Stimulated activated CD4-positive, alpha-beta T cell treated with anti-CD3 and anti-CD28 coated beads, Interleukin-1b, Interleukin-23, amount 100 ng/mL, for 24 hours (primary cell): ENCODE measurements at regions not wholly inside any gene's neighbourhood (a gene's known extent, or its start where the extent isn't known, plus 50 kb on each side); places are given as distances from the start of the nearest gene placed in this dataset.

Source experiments
- DNase-seq, 4 experiments: peaks; one replicate each; pipeline ENCODE4 v3.0.0-alpha.2; 2020; ENCODE audit warnings: low read depth in 4 of 4, low spot score in 1 of 4

- no peak for DNase-seq
These were observed 445.3 kb upstream of the CCL2 start for GRCh38 chr17:33809748-33810147.

GRCh38 chr17:33811004-33811760 is 443.9 kb upstream of the CCL2 start:
- DNase-seq = no peak

- DNase-seq = no peak
These were observed 443.0 kb upstream of the CCL2 start for GRCh38 chr17:33811984-33812577.

DNA sequence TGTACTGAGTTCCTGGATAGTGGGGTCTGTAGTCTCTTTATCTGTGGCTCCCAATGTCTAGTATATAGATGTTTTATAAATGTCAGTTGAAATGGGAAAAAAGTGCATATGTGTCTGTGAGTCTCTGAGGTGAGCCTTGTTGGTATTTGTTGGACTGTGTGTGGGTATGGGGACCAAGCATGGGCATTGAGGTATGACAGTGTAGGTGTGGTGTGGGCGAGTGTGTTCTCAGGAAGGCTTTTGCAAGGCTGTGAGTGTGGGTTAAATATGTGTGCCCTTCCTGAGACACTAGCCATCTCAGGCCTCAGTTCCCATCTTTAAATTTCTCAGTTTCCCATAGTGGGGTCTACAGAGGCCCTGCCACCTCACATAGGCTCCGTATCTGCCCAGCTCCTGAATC is 440.2 kb upstream of the CCL2 start:
- no peak for DNase-seq

- DNase-seq = no peak
These were observed 439.0 kb upstream of the CCL2 start for GRCh38 chr17:33816036-33816435.

DNA sequence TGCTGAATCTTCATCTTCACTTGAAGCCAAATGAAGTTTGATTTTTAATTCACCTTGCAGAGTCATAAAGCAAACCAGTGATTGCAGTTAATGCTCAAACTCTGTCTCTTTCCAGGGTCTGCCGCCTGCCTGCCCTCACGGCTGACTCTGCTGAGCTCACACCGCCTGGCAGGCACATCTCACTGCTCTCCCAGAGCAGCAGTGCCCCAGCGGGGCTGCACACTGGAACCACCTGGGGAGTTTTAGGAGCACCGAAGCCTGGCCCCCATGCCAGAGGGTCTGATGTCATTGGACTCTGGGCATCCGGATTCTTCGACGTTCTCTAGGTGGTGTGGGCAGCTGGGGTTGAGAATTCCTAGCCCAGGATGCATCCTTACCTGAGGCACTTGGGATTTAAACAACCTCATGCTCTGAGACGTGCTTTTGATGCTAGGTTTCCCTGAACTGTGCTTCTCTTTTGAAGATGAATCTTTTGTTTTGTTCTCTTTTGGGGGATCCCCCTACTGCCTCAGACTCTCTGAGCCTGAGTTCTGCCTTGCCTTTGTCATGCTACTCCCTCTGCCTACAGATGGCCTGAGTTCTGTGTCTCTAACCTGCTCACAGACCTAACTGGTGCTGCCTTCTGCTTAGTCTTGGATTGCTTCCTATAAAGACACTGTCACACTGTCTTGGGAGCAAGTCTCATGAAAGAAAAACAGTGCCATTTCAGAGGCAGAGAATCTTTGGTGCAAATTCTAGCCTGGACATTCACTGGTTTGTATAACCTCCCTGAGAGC is 438.1 kb upstream of the CCL2 start:
- DNase-seq = no peak

GRCh38 chr17:33819539-33819938 is 435.5 kb upstream of the CCL2 start:
- no peak for DNase-seq

DNA sequence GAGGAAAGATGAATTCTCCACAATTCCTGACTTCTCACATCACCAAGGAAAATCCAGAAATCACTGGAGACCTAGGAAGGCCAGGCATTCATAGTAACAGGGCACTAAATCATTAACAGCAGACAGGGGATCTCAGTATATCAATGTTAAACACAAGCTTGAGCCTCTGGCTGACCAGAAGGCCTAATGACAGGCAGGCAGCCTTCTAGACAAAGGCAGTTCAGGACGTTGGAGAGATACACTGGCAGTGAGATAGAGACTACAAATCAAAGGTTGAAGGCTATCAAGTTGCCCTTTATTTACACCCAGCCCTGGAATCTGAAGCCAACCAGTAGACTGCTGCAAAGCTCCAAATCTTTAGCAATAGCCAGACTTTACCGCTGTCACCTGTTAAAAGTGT is 422.8 kb upstream of the CCL2 start:
- DNase-seq = no peak

GRCh38 chr17:33837281-33837680 is 417.8 kb upstream of the CCL2 start:
- DNase-seq = no peak

GRCh38 chr17:33838281-33838680 is 416.8 kb upstream of the CCL2 start:
- DNase-seq = no peak

DNA sequence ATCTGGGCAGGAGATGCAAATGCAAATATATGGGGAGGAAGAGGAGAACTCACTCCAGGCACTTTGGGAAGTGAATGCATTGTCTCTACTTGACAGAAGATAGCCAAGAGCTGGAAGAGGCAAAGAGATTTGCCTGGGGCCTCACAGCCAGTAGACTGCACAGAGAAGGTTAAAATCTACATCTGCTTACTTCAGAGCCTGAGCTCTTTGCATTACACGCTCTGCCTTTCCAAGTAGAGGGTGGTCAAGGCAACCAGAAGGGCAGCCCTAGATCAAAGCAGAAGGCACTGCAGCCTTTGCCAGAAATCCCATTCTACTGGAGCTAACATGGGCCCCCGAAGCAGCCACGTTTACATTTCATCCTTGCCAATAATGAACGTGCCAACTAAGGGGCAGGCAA is 407.2 kb upstream of the CCL2 start:
- no peak for DNase-seq

DNA sequence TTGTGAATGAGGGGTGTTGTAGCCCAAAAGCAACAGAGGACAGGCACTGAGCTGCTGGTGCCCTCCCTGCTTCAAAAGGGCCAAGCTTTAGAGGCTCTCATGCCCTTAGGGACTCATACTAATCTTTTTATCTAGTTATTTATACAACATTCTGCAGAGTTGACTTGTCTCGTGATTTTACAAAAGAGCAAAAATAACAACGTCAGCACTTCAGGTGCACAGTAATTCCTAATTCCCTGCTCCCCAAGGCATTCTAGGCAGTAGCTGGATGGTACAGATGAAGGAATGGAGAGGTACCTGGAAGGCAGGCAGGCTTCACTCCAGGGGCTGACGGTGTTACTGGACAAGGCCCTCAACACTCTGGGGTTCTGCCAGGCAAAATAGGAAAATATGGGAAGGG is 406.7 kb upstream of the CCL2 start:
- DNase-seq = no peak

- DNase-seq = no peak
These were observed 400.5 kb upstream of the CCL2 start for GRCh38 chr17:33854596-33854995.

- no peak for DNase-seq
These were observed 397.0 kb upstream of the CCL2 start for GRCh38 chr17:33858121-33858520.

DNA sequence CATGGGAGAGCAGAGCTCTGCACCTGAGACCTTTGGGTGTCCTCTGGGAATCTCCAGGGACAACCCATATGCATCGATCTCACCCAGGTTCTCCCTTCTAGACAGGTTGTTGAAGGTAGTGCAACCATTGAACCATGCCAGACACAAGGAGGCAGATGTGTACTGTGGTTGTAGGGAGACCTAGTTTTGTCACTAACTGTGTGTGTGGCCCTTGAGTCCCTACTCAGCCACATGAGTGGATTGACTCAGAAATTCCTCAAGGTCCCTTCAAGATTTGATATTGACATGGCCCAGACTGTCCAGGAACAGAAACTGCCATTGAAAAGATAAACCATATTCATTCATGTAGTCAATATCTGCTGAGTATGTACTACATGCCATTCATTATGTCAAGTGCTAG is 396.4 kb upstream of the CCL2 start:
- no peak for DNase-seq

- no peak for DNase-seq
These were observed 392.1 kb upstream of the CCL2 start for GRCh38 chr17:33862772-33863602.

GRCh38 chr17:33864758-33865229 is 390.3 kb upstream of the CCL2 start:
- DNase-seq = no peak

DNA sequence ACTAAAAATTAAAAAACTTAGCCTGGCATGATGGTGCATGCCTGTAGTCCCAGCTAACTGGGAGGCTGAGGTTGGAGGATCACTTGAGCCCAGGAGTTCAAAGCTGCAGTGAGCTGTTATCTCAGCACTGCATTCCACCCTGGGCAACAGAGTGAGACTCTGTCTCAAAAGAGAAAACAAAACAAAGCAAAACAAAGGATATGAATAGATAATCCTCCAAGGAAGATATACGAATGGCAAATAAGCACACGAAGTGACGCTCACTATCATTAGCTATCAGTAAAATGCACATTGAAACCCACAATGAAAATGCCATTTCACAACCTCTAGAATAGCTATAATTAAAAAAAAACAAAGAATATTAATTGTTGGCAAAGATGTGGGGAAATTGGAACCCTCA is 386.2 kb upstream of the CCL2 start:
- DNase-seq = no peak

DNA sequence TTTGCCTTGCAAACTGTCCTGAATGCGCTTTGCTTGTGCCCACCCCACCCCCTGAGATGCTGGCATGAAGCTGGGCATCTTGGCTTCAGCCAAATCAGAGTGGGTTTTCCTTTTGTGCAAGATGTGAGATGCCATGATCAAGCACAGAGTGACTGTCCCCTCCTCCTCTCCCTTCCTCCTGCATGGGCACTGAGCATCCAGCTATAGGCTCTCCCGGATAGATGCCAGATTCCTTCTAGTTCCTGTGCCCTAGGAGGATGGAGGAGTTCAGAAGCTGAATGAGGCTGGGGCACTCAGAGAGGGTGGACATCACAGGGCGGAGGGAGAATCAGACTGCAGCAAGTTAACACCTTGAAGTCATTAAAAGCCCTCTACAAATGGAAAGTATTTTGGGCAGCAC is 384.1 kb upstream of the CCL2 start:
- DNase-seq = no peak

DNA sequence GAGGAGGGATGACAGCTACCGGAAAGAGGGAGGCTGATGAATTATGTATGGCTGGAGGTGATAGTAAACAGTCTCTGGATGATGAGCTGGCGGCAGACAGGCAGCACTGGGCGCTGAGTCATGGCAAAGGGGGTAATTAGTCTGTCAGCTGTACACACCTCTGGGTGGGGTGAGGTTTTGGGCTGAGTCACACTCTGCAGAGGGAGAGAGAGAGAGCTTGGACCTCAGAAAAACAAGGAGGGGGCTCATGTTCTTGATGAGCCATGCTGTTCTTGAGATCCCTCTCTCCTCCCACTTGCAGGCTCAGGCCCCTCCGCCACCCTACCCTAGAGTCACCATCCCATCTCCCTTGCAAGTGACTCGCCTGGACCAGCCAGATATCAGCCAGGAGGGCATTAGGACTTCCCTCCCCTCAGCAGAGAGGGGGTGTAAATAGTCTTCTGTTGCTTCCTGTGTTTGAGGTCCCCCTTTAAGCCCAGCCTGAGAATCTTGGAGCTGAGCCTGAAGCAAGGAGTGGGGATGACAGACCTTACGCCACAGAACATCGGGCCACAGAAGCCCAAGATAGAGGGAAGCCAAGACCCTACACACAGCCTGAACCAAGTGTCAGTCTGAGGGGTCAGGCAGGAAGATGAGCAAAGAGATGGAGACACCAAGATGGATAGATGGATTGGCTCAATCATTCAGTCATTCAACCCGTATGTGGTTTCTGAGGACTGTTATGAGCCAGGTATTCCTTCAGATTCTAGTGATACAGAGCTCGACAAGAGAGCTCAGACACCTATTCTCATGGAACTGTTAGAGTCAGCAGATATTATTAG is 383.2 kb upstream of the CCL2 start:
- DNase-seq = no peak
